ENCODE measurements at regions not wholly inside any gene's neighbourhood (a gene's known extent, or its start where the extent isn't known, plus 50 kb on each side); places are given as distances from the start of the nearest gene placed in this dataset.

DNA sequence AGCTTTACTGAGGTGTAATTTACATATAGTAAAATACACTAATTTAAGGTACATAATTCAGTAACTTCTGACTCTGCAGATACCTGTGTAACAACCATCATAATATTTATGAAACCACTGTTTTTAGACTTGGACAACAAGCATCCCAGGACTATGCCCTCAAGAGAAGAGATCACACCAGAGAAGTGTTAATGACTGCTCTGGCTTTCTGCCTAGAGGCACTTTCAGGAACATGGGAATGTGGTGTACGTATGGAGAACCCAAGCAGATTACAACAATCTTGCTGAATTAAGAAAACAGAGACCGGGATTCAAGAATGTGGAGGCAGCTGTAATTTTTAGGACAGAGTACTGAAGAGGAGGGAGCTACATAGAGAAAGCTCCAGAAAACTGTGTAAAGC, 475.2 kb downstream of the LPIN1 start:
- TF ChIP-seq POLR2AphosphoS5 (IDR thresholded peaks at IDR 0.05; ENCODE audit: low read depth, low read length) (no peak), POLR2A (IDR thresholded peaks at IDR 0.05; ENCODE audit: borderline replicate concordance, extremely low read depth, insufficient read depth, insufficient read length) (no peak), JUND (IDR thresholded peaks at IDR 0.05) (no peak), EZH2 (IDR thresholded peaks at IDR 0.05) (no peak), RAD21 (IDR thresholded peaks at IDR 0.05; ENCODE audit: low read depth) (no peak), ZFX (IDR thresholded peaks at IDR 0.05) (no peak), SRF (IDR thresholded peaks at IDR 0.05; ENCODE audit: low read depth) (no peak), YY1 (IDR thresholded peaks at IDR 0.05; ENCODE audit: extremely low read depth, insufficient replicate concordance, low read depth, low read length) (no peak)
- TF ChIP-seq, protein P1, sequence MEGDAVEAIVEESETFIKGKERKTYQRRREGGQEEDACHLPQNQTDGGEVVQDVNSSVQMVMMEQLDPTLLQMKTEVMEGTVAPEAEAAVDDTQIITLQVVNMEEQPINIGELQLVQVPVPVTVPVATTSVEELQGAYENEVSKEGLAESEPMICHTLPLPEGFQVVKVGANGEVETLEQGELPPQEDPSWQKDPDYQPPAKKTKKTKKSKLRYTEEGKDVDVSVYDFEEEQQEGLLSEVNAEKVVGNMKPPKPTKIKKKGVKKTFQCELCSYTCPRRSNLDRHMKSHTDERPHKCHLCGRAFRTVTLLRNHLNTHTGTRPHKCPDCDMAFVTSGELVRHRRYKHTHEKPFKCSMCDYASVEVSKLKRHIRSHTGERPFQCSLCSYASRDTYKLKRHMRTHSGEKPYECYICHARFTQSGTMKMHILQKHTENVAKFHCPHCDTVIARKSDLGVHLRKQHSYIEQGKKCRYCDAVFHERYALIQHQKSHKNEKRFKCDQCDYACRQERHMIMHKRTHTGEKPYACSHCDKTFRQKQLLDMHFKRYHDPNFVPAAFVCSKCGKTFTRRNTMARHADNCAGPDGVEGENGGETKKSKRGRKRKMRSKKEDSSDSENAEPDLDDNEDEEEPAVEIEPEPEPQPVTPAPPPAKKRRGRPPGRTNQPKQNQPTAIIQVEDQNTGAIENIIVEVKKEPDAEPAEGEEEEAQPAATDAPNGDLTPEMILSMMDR (IDR thresholded peaks at IDR 0.05 in 2 of 3, conservative IDR thresholded peaks at IDR 0.05 in 1 of 3; ENCODE audit: borderline replicate concordance in 1 of 3, insufficient read depth in 1 of 3, low read depth in 2 of 3, low read length in 2 of 3) = no peak
